ENCODE measurements at regions not wholly inside any gene's neighbourhood (a gene's known extent, or its start where the extent isn't known, plus 50 kb on each side); places are given as distances from the start of the nearest gene placed in this dataset.
A peak's percentile ranks its signal among the peaks of the same experiment; 100 is the strongest.
"Not testable (repeated sequence)": the region's sequence is repeated elsewhere in the genome, so short reads cannot be mapped to it uniquely, and the experiment has no call there.

GRCh38 chr14:101250948-101251811 is 310.1 kb upstream of the DIO3 start:
- DNase-seq (ENCODE audit: low read depth, low spot score), result no peak
- H3K4me3 ChIP-seq (ENCODE audit: low read length), result no peak overlapping the region

DNA sequence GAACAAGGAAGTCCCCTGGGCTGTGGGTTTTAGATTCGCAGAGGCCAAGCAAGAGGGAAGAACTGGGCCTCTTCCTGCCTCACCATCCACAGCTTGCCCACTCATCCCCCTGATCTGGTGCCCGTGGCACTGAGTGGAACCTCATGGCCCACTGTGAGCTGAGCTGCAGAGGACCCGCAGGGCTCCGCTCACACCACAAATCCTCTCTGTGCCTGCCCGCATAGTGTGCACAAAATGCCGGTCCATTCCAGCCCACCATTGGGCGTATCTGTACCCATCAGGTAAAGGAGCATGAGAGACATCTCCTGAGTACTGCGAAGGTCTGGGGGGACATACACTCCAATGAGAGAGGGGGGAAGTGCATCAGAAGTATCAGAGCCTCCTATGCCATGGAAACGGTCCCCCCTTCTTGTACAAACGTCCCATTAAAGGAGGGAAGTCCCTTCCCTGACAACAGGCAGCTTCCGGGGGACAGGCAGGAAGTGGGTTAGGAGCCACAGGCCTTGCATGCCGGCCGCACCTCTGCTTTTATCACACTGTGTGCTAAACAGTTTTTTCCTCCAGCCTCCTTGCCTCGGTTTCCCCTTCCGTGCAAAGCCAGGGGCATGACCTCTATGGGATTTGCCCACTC is 309.4 kb upstream of the DIO3 start:
- peak; percentile 28 for DNase-seq (ENCODE audit: low read depth, low spot score)
- no peak overlapping the region for H3K4me3 ChIP-seq (ENCODE audit: low read length)

DNA sequence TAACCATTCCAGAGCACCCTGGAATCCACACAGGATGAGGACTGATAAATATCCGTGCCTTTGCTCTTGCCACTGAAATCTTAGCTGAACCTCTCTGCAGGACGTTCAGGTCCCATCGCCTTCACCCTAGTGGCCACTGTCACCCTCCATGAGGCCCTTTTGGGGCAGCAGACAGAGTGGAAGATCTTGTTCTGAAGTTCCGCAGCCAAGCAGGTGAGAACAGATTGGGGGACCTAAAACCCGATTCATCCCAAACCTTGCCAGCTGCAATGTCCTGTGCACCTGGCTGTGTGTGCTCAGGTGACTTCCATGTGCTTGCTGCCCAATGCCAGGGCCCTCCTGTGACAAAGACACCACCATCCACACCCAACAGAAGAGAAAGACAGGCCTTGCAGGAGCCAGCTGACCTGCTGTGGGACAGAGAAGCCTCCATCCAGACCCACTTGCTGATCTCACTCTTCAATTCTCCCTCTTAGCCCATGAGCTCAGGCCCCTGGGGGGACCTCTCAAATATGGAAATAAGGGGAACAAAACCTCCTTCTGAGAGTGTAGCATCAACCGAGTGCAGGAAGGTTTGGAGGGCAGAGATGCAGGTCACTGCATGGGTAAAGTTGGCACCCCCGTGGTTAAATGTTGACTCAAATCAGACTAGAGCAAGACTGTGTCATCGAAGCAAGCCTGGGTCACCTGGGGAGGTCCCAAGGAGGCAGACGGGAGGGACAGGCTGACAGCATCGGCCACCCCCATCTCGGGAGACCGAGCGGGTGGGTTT is 308.7 kb upstream of the DIO3 start:
- no peak for DNase-seq (ENCODE audit: low read depth, low spot score)
- no peak overlapping the region for H3K4me3 ChIP-seq (ENCODE audit: low read length)

- H3K4me3 ChIP-seq (ENCODE audit: low read length), result no peak overlapping the region
- no peak for DNase-seq (ENCODE audit: low read depth, low spot score)
These were observed 307.3 kb upstream of the DIO3 start for GRCh38 chr14:101253948-101254347.

- DNase-seq (ENCODE audit: low read depth, low spot score), result no peak
- no peak overlapping the region for H3K4me3 ChIP-seq (ENCODE audit: low read length)
These were observed 306.2 kb upstream of the DIO3 start for GRCh38 chr14:101254805-101255764.

DNA sequence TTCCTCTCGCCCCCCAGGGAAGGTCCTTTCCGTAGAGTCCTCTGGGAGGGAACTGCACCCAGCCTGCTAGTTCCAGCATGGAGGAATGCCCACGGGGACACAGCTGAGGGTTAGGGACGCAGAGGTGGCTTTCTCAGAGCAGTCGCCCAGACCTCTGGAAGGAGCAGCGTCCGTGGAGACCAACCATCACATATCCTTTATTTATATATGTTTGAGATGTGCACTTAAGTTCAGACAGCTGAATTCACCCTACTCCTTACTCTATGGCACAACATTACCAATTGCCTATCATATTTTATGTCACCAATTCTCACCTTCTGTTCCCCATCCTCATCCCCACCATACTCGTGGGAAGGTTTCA is 305.6 kb upstream of the DIO3 start:
- no peak for DNase-seq (ENCODE audit: low read depth, low spot score)
- no peak overlapping the region for H3K4me3 ChIP-seq (ENCODE audit: low read length)

DNA sequence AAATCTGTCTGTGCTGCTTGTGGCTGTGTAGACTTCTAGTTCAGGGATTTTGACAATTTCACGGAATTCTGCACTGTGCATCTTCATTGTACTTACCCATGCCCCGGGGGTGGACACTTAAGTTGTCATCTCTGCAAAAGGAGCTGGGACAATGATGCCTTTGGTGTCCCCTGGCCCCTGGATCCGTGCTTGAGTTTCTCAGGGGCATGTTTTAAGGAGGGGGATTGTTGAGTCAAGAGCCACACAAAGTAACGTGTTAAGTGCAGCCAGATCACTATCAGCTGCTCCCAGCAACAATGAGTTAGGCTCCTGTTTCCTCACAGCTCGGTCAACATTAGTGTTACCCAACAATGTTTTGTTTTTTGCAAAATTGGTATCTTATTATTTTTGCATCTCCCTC is 305.0 kb upstream of the DIO3 start:
- H3K4me3 ChIP-seq (ENCODE audit: low read length), result no peak overlapping the region
- no peak for DNase-seq (ENCODE audit: low read depth, low spot score)

GRCh38 chr14:101257551-101257950 is 303.7 kb upstream of the DIO3 start:
- no peak overlapping the region for H3K4me3 ChIP-seq (ENCODE audit: low read length)
- no peak for DNase-seq (ENCODE audit: low read depth, low spot score)

- no peak for DNase-seq (ENCODE audit: low read depth, low spot score)
- H3K4me3 ChIP-seq (ENCODE audit: low read length), result no peak overlapping the region
These were observed 301.5 kb upstream of the DIO3 start for GRCh38 chr14:101259748-101260147.

DNA sequence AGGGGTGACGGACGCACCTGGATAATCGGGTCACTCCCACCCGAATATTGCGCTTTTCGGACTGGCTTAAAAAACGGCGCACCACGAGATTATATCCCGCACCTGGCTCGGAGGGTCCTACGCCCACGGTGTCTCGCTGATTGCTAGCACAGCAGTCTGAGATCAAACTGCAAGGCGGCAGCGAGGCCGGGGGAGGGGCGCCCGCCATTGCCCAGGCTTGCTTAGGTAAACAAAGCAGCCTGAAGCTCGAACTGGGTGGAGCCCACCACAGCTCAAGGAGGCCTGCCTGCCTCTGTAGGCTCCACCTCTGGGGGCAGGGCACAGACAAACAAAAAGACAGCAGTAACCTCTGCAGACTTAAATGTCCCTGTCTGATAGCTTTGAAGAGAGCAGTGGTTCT is 294.9 kb upstream of the DIO3 start:
- not testable (repeated sequence) for H3K4me3 ChIP-seq (ENCODE audit: low read length); DNase-seq (ENCODE audit: low read depth, low spot score)

GRCh38 chr14:101273091-101273490 is 288.2 kb upstream of the DIO3 start:
- DNase-seq (ENCODE audit: low read depth, low spot score), result no peak
- H3K4me3 ChIP-seq (ENCODE audit: low read length), result no peak overlapping the region

GRCh38 chr14:101276309-101277091 is 284.8 kb upstream of the DIO3 start:
- no peak overlapping the region for H3K4me3 ChIP-seq (ENCODE audit: low read length)
- DNase-seq (ENCODE audit: low read depth, low spot score), result no peak

- H3K4me3 ChIP-seq (ENCODE audit: low read length), result no peak overlapping the region
- DNase-seq (ENCODE audit: low read depth, low spot score), result no peak
These were observed 278.9 kb upstream of the DIO3 start for GRCh38 chr14:101282418-101282817.

GRCh38 chr14:101284711-101285110 is 276.6 kb upstream of the DIO3 start:
- no peak for DNase-seq (ENCODE audit: low read depth, low spot score)
- H3K4me3 ChIP-seq (ENCODE audit: low read length), result no peak overlapping the region

DNA sequence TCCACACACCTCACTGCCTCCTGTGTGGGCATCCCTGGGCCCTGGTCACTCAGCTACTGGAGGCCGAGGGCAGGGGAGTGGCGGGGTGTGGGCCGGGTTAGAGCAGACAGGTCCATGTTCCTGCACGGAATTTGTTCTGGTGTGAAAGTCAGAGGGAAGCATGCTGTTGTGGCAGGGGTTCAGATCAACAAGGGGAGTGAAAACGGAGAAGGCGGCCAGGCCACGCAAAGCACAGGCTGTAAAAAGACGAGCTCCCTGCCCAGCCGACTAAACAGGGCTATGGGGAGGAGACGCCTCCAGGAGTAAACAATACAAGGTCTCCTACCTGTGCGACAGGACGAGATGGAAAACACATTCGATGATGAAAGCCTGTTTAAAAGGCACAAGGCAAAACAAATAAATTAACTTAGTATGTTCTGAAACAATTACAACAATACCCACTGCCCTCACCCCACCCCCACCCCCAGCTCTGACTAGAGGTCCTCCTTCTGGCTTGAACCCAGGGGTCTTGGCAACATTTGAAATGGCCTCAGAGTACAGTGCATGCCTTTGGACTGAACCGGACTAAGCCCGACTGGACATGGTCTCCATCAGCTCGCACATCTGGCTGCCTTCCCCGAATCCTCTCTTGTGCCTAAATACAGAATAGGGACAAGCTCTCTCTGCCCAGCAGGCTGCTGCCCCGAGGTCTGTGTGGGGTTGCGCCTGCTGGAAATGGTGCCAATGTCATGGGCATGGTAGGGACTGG is 274.9 kb upstream of the DIO3 start:
- DNase-seq (ENCODE audit: low read depth, low spot score), result no peak
- no peak overlapping the region for H3K4me3 ChIP-seq (ENCODE audit: low read length)

DNA sequence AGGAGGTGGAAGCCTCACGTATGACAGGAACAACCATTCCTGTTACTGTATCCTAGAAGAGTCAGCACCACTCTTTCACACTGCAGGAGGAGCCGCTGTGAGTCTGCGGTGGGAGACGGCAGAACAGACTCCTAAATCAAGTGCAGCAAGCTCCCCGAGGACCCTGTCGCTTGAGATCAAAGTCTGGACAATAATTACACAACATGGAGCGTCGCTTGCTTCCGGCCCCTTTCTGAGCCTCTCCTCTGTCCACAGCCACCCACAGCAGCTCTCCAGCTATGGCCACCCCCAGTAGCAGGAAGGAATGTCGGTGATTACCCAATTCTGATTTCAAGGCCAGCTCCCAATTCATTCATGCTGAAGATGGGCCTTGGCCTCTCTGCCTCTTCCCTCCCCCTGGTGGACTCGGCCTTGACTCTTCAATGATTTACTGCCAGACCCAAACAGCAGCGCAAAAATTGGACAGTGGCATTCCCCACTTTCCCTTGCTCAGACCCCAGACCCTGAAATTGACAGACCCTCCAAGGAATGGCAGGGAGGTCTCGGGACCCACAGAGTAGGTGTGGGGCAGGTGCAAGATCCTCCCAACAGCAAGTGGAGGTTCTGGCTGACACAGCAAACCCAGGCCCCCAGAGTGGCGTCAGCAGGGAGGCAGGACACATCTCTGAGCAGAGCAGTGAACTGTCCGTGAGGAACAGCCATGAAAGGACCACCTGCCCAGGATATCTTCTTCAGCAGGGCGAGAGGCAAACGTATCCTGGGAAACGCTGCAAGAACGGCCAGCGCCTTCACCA is 272.7 kb upstream of the DIO3 start:
- H3K4me3 ChIP-seq (ENCODE audit: low read length), result no peak overlapping the region
- no peak for DNase-seq (ENCODE audit: low read depth, low spot score)

DNA sequence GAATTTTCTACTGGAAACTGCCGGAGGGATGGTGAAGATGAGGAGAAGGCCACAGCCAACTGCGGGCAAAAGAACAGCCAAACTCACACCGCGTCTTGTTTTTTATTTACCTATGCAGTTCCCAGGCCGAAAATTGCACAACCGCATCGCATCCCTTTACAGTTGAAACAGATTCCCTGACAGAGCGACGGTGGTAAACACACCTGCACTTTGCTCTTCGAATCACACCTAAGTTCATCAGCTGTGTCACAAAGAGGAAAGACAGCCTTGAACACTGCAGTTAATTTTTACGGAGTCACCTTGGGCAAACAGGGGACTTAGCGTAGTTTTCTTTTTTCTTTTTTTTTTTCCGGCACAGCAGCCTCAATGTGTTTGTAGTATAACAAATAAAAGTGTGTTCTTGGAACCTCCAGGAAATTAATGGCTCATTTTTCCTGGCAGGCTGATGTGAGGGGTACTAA is 272.0 kb upstream of the DIO3 start:
- no peak for DNase-seq (ENCODE audit: low read depth, low spot score)
- no peak overlapping the region for H3K4me3 ChIP-seq (ENCODE audit: low read length)
